GM12891 (cell line): ENCODE measurements at regions not wholly inside any gene's neighbourhood (a gene's known extent, or its start where the extent isn't known, plus 50 kb on each side); places are given as distances from the start of the nearest gene placed in this dataset.

ENCODE experiments used
- DNase-seq: peaks from one replicate; pipeline ENCODE4 v3.0.0; 2011; ENCODE audit warnings: low spot score; ENCODE audit not compliant: insufficient read length
- FAIRE-seq: peaks from 2 replicates; lab custom pipeline; 2011; peaks lifted over from hg19 to GRCh38; lab: Jason Lieb, UNC
- PAX5 ChIP-seq: IDR thresholded peaks from 2 replicates; pipeline ENCODE4 v1.6.1; 2011; ENCODE audit warnings: low read length, moderate library complexity, mild to moderate bottlenecking; ENCODE audit not compliant: insufficient read depth, severe bottlenecking
- POLR2A ChIP-seq: IDR thresholded peaks from 2 replicates; pipeline ENCODE4 v1.6.1; 2011; ENCODE audit warnings: low read depth, low read length, control low read depth
- POLR2AphosphoS5 ChIP-seq: IDR thresholded peaks from 2 replicates; pipeline ENCODE4 v1.6.1; 2011; ENCODE audit warnings: low read depth, low read length, control low read depth
- POU2F2 ChIP-seq: IDR thresholded peaks from 2 replicates; pipeline ENCODE4 v1.6.1; 2011; ENCODE audit warnings: low read depth, mild to moderate bottlenecking, control low read depth, low read length, moderate library complexity
- SPI1 ChIP-seq: IDR thresholded peaks from 2 replicates; pipeline ENCODE4 v1.6.1; 2011; ENCODE audit warnings: low read depth, low read length, control low read depth
- TAF1 ChIP-seq: IDR thresholded peaks from 2 replicates; pipeline ENCODE4 v1.6.1; 2011; ENCODE audit warnings: low read depth, low read length, control low read depth

- no peak for FAIRE-seq
- TF ChIP-seq PAX5 = no peak
- no peak for TF ChIP-seq TAF1
- TF ChIP-seq POLR2AphosphoS5 = no peak
- TF ChIP-seq POU2F2 = no peak
- TF ChIP-seq SPI1 = no peak
- no peak for TF ChIP-seq POLR2A
- no peak for DNase-seq
Observed at GRCh38 chr13:40460116-40460515, 206.3 kb downstream of the FOXO1 start.

GRCh38 chr13:40464337-40465014 lies 202.0 kb downstream of the FOXO1 start:
- DNase-seq = no peak
- FAIRE-seq = no peak
- TF ChIP-seq SPI1 (no peak), POLR2A (no peak), PAX5 (no peak), POU2F2 (no peak), TAF1 (no peak), POLR2AphosphoS5 (no peak)

- no peak for TF ChIP-seq POU2F2
- TF ChIP-seq SPI1 = no peak
- no peak for TF ChIP-seq PAX5
- TF ChIP-seq POLR2A = no peak
- no peak for TF ChIP-seq TAF1
- TF ChIP-seq POLR2AphosphoS5 = no peak
- DNase-seq (no peak), FAIRE-seq (no peak)
Observed at GRCh38 chr13:40465015-40465390, 201.4 kb downstream of the FOXO1 start.

GRCh38 chr13:40466272-40466671 lies 200.2 kb downstream of the FOXO1 start:
- DNase-seq (no peak), FAIRE-seq (no peak)
- TF ChIP-seq PAX5 (no peak), POLR2AphosphoS5 (no peak), SPI1 (no peak), TAF1 (no peak), POLR2A (no peak), POU2F2 (no peak)

GRCh38 chr13:40468227-40468838 lies 198.1 kb downstream of the FOXO1 start:
- FAIRE-seq (no peak), DNase-seq (no peak)
- TF ChIP-seq PAX5 (no peak), TAF1 (no peak), POLR2A (no peak), SPI1 (no peak), POU2F2 (no peak), POLR2AphosphoS5 (no peak)

- TF ChIP-seq SPI1 (no peak), TAF1 (no peak), POU2F2 (no peak), POLR2AphosphoS5 (no peak), PAX5 (no peak), POLR2A (no peak)
- FAIRE-seq = no peak
- DNase-seq = no peak
Observed at GRCh38 chr13:40469581-40470310, 196.7 kb downstream of the FOXO1 start.

- TF ChIP-seq POLR2A (no peak), TAF1 (no peak), POU2F2 (no peak), POLR2AphosphoS5 (no peak), PAX5 (no peak), SPI1 (no peak)
- FAIRE-seq (no peak), DNase-seq (no peak)
Observed at GRCh38 chr13:40470660-40471059, 195.8 kb downstream of the FOXO1 start.

- DNase-seq = no peak
- TF ChIP-seq POLR2AphosphoS5 = no peak
- no peak for TF ChIP-seq SPI1
- no peak for TF ChIP-seq PAX5
- TF ChIP-seq POLR2A = no peak
- no peak for TF ChIP-seq POU2F2
- no peak for TF ChIP-seq TAF1
- no peak for FAIRE-seq
Observed at GRCh38 chr13:40471076-40471475, 195.4 kb downstream of the FOXO1 start.

- TF ChIP-seq TAF1 = no peak
- no peak for TF ChIP-seq PAX5
- TF ChIP-seq SPI1 = no peak
- TF ChIP-seq POU2F2 = no peak
- no peak for TF ChIP-seq POLR2A
- TF ChIP-seq POLR2AphosphoS5 = no peak
- DNase-seq = no peak
- FAIRE-seq = no peak
Observed at GRCh38 chr13:40471911-40472310, 194.5 kb downstream of the FOXO1 start.
